ENCODE measurements at regions not wholly inside any gene's neighbourhood (a gene's known extent, or its start where the extent isn't known, plus 50 kb on each side); places are given as distances from the start of the nearest gene placed in this dataset.

DNA sequence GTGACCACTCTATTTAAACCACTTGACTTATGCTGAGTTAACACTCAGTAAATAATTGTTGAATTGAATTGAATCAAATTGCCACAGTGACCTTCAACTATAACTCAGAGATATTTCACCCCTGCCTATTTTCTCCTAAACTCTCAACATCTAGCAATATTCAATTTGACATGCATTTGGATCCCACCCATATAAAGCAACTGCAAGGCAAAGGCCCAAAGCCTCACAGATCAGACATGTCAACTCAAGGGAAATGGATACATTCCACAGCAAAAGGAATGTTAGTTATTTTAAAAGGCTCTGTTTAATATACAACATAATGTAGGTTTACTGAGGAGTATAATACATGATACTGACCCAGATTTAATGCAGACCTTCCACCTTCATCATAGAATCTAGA, 107.4 kb downstream of the KCTD12 start:
- Histone ChIP-seq H3K4me2 (ENCODE audit: insufficient read depth in 1 of 2, low read depth in 2 of 2, low read length in 2 of 2) (no peak overlapping the region), H2BK20ac (ENCODE audit: low read length) (no peak overlapping the region), H2BK15ac (ENCODE audit: low read length) (no peak overlapping the region), H3K4ac (replicated peaks; ENCODE audit: insufficient read length, low read depth, low read length) (no peak overlapping the region), H4K91ac (replicated peaks; ENCODE audit: insufficient read length, low read length) (no peak overlapping the region), H2AK5ac (ENCODE audit: low read depth, low read length) (no peak overlapping the region), H3K27me3 (replicated peaks in 1 of 4; ENCODE audit: control insufficient read depth in 3 of 4, extremely low read depth in 1 of 4, insufficient read depth in 3 of 4, low read length in 3 of 4) (no peaks in the 10 kb centered on the region), H2AFZ (ENCODE audit: low read length) (no peak overlapping the region), H3K14ac (ENCODE audit: insufficient read length) (no peak overlapping the region), H3K9ac (replicated peaks in 1 of 4; ENCODE audit: extremely low read depth in 1 of 4, low read depth in 3 of 4, low read length in 3 of 4) (no peak overlapping the region), H3K27ac (ENCODE audit: low read depth, low read length) (no peak overlapping the region), H3K23ac (ENCODE audit: insufficient read length) (no peak overlapping the region), H3K23me2 (ENCODE audit: low read depth, low read length) (no peaks in the 10 kb centered on the region; the same call in 1 of the 2 replicates), H3K9me3 (ENCODE audit: insufficient read depth in 2 of 2, low read depth in 1 of 2, low read length in 1 of 2) (no peaks in the 10 kb centered on the region), H4K5ac (ENCODE audit: insufficient read length, low read depth, low read length) (no peak overlapping the region), H3K79me2 (ENCODE audit: control insufficient read depth in 1 of 2, insufficient read depth in 2 of 2, low read length in 2 of 2) (no peaks in the 10 kb centered on the region), H4K20me1 (replicated peaks in 1 of 2; ENCODE audit: control insufficient read depth in 1 of 2, insufficient read depth in 2 of 2, low read length in 2 of 2) (no peaks in the 10 kb centered on the region), H2BK5ac (ENCODE audit: low read depth, low read length) (no peak overlapping the region), H3K36me3 (ENCODE audit: control insufficient read depth in 2 of 4, insufficient read depth in 4 of 4, low read length in 3 of 4) (no peaks in the 10 kb centered on the region), H4K8ac (ENCODE audit: extremely low read depth, insufficient read depth, low read length) (no peak overlapping the region), H2BK12ac (ENCODE audit: low read depth, low read length) (no peak overlapping the region), H3K4me1 (replicated peaks in 1 of 4; ENCODE audit: control insufficient read depth in 3 of 4, insufficient read depth in 4 of 4, low read length in 3 of 4) (peaks cover 0 to 3% (median 0%) of the 10 kb centered on the region in 4 experiments; a peak in 1 of 7 replicates), H3K56ac (replicated peaks; ENCODE audit: insufficient read length, low read depth, low read length) (no peak overlapping the region), H3K4me3 (ENCODE audit: extremely low read depth in 1 of 4, insufficient read depth in 2 of 4, low read depth in 3 of 4, low read length in 4 of 4) (no peak overlapping the region), H3K18ac (ENCODE audit: extremely low read depth, low read length) (no peak overlapping the region), H3K79me1 (ENCODE audit: low read depth, low read length) (no peaks in the 10 kb centered on the region), H2BK120ac (replicated peaks; ENCODE audit: low read depth, low read length) (no peak overlapping the region)
- TF ChIP-seq POU5F1 (IDR thresholded peaks at IDR 0.05; ENCODE audit: low read depth, low read length) (no peak), NRF1 (IDR thresholded peaks at IDR 0.05; ENCODE audit: low read depth, low read length) (no peak), TEAD4 (IDR thresholded peaks at IDR 0.05; ENCODE audit: low read depth, low read length) (no peak), SRF (IDR thresholded peaks at IDR 0.05; ENCODE audit: low read depth, low read length) (no peak), ZNF274 (IDR thresholded peaks at IDR 0.05; ENCODE audit: borderline replicate concordance, extremely low read depth, low read length) (no peak), POLR2A (IDR thresholded peaks at IDR 0.05; ENCODE audit: control extremely low read depth in 1 of 2, low read depth in 2 of 2, low read length in 2 of 2) (no peak)
- FAIRE-seq (no peak), DNase-seq (ENCODE audit: low read depth in 1 of 2, low spot score in 2 of 2) (no peak)
- ChIA-PET CTCF (ENCODE audit: partially characterized antibody) (no interaction called here), POLR2A (ENCODE audit: partially characterized antibody) (no interaction called here)

Data from H1 (cell line).